HG02938 (cell line): ENCODE measurements at regions not wholly inside any gene's neighbourhood (a gene's known extent, or its start where the extent isn't known, plus 50 kb on each side); places are given as distances from the start of the nearest gene placed in this dataset.

Experiments used
- ATAC-seq: cut with Tn5 transposase; IDR thresholded peaks from one replicate; pipeline ENCODE4 v1.9.1; 2021; ENCODE audit warnings: mild to moderate bottlenecking, moderate library complexity; ENCODE audit not compliant: unreplicated experiment

DNA sequence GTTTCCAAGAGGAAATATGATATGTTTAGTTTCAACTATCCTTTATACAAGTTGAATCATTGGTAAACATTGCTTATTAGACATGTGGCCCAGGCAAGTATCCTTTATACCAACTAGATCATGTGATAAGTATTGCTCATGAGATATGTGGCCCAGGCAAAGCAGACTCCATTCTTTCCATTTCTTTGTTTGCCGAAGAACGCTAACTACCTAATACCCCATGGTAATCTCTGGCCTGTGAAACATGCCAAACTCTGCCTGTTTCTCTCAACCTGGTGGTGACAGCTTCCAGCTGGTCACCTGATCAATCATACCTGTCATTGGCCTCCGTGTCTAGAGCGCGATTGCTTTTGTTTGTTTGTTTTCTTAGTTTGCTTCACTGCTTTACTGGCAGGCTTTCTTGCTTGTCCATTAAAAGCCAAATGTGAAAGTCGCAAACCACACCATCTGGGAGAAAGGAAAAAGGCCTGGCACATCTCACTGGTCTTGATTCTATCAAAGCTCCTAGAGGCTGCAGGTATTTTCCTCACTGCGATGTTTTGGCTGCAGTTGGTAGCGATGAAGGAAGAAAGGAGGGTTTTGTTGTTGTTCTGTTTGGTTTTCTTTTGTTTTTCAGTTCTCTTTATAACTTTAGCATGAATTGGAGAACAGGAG lies 686.2 kb downstream of the KCNJ2 start:
- ATAC-seq, result no peak

DNA sequence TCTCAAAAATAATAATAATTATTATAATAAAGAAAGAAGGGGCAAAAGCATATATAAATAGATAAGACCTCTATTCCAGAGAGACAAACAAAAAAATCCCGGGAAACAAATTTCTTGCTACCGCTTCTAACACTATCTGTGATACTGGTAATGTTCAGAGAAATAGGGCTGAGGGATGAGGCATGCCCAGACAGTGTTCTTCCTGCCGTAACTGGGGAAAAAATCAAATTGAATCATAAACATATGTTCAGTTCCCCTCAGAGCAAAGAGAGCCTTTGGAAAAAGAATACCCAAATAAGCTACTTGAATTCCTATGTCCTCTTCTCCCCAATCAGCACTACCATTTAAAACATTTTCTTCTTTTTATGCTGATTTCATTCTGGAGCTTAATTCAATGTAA lies 688.0 kb downstream of the KCNJ2 start:
- no peak for ATAC-seq

DNA sequence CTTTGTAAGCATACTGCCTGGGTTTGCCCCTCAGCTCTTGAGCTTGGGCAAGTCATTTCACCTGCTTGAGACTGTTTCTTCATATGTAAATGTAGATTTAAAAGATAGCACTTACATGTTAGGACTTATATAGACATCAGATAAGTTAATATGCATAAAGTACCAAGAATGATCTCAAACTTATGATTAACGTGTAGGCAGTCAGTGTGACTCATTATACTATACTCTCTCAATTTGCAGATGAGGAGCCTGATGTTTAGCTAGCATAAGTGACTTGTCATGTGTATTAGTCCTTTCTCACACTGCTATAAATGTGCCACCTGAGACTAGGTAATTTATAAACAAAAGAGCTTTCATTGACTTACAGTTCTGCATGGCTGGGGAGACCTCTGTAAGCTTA lies 690.5 kb downstream of the KCNJ2 start:
- no peak for ATAC-seq

GRCh38 chr17:70862295-70862694 lies 693.0 kb downstream of the KCNJ2 start:
- ATAC-seq, result no peak

GRCh38 chr17:70863436-70864248 lies 694.3 kb downstream of the KCNJ2 start:
- no peak for ATAC-seq

DNA sequence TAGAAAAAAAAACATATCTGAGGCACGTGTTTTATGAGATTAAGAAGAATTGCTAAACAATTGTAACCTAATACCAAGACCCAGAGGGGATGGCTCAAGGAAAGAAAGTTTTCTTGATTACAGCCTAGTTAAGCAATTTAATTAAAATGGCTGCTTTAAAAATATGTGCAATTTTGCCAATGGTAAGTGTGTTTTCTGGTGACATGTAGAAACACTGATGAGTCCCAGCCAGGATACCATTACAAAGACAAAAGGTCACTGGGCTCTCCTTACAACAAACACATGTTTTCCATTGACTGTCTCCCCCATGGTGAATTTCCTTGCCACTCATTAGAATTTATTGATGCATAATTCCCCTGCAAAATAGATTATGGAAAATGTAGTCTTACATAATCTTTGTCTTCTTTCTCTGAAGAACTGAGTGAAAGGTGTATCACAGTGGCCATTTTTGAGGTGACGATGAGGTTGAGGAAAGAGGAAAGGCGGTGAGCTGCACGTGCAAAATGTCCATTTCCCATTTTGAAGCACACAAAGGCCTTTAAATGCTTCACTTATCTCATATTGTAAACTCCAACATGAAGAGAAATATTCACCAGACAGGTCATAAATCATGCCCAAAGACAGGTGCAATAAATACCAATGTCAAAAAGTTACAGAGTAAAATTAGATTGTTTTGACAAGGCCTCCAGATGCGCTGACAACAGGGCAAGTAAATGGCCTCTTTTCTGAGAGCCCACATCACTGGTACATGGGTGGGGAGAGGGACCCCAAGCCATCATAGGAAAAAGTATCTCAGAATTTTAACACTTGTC lies 696.9 kb downstream of the KCNJ2 start:
- ATAC-seq, result no peak

DNA sequence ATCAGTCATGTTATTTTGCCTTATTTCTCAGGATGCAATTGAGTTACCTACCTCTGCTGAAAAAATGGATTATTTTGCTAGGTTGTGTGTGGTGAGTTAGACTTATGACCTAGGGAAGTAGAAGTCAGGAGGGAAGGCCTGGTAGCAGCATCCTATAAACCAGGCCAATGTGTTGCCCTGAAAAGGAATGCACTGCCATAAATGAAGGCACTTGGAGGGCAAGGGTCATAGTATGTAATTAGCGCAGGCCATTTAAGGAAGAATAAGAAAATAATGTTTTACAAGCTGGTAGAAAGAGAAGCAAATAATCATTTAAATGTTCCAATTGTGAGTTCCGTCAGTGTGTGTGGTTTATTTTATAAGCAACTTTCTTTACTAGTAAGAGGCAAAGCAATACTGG lies 698.8 kb downstream of the KCNJ2 start:
- no peak for ATAC-seq

- ATAC-seq, result no peak
Measured at GRCh38 chr17:70869402-70870085, 700.2 kb downstream of the KCNJ2 start.

DNA sequence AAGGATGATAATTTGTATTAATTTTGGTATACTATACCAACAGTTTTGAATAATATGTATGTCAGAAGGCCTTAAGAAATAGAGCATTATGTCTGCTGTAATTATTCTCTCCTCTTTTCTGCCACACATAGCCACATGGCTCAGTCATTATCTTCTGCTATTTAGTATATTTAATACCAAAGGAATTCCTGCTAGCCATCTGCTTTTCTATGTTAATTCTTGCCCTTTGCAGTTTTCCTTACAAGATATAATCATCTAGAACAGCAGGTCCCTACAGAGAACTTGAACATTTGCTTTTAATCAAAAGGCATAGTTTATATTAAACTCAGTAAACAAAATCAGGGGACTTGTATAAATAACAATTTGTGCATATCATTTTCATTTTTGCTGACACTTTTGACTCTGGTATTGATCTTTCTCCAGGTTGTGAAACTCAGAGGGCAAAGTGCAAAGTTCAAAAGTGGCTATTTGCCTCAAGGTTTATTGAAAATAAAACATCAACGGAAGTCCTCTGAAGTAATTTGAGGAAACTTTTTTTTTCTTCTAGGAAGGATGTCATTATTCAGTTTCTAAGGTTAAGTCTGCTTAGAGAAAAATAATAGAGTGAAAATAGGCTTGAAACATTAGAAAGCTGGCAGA lies 702.0 kb downstream of the KCNJ2 start:
- ATAC-seq, result no peak

- no peak for ATAC-seq
Measured at GRCh38 chr17:70872103-70872502, 702.8 kb downstream of the KCNJ2 start.

DNA sequence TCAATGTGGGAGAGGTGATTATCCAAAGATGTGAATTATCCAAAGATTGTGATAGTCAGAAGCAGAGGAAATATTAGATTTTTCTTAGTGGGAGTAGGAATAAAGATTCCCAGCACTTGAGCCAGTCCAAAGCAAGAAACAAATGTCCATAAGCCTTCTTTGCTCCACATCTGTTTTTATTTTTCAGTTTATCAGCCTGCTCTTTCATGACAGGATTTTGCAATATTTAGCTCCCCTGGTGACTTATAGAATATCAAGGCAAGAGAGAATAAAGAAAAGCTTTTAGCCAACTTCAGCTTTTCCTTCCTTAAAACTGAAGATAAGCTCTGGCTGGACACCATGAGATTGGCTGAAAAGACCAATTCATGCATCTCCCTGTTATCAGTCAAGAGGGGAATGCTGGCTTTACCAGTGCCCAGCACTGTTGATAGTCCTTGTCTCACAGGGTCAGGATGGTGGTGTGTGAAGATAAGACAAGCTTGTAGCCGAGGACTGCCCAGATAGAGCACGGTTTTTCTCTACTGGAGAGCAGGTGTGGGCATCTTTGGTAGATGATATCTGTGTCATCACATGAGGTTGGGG lies 706.5 kb downstream of the KCNJ2 start:
- ATAC-seq, result no peak

DNA sequence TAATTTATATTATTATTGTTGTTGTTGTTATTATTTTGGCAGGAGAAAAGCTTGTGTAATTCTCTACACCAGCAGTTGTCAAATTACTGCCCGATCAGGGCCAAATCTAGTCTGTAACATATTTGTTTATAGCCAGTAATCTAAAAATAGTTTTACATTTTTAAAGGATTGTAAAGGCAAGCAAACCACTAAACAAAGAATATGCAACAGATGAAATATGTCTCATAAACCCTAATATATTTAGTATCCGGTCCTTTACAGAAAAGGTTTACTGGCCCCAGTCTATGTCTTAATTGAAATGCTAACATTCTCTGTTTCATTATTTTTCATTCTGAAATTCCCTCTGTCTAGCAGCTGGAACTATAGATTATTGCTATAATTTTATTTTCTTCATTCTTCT lies 709.5 kb downstream of the KCNJ2 start:
- ATAC-seq, result no peak

DNA sequence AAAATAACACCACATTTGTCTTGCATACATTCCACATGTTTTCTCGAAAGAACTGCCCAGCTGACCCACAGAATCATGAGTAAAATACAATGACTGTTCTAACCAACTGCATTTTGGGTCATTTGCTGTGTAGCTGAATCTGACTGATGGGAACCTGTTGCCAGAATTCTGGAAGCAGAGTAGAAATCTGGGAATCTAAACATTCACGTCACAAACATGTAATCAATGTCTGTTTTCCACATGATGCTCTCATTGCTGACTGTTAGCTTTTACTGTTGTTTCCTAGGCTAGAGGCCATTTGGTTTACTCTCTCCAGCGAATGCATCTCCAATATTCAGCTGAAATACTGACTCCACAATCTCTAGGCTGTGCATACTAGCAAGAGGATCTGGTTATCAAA lies 710.1 kb downstream of the KCNJ2 start:
- ATAC-seq, result no peak

DNA sequence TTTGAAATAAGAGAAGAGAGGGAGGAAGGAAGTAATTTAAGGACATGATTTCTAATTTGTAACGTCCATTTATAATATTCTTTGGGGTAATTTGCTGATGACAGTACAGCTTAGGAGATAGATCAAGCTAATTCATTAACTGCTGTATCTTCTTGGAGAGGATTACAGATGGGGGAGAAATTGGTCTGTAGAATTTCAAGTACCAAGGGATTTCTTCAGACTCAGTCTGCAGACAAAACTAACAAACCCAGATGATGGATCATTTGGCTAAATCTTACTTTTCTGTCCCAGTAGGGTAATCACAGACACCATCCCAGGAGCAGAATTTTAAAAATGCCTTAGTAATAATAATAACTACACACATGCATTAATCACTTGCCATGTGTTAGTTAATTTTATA lies 711.8 kb downstream of the KCNJ2 start:
- ATAC-seq, result no peak

GRCh38 chr17:70882504-70882903 lies 713.2 kb downstream of the KCNJ2 start:
- ATAC-seq, result no peak

GRCh38 chr17:70886648-70887047 lies 717.3 kb downstream of the KCNJ2 start:
- no peak for ATAC-seq

GRCh38 chr17:70888324-70888723 lies 719.0 kb downstream of the KCNJ2 start:
- no peak for ATAC-seq

DNA sequence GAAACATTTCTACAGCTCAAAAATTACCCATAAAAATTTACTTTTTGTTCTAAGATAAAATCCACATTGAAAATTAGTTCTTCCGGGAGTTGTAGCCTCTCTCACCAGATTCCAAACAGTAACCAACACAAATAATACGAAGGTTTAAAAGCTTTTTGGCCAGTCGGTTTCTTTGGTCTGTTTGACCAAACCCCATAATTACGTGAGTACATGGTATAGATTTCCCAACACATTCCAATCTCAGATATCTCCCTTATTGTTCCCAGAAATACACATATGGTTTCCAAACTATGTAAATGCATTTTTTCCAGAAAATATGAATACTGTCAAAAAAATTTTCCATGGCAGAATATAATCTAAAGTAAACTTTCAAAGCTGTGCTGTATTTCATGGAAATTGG lies 722.0 kb downstream of the KCNJ2 start:
- ATAC-seq, result no peak

DNA sequence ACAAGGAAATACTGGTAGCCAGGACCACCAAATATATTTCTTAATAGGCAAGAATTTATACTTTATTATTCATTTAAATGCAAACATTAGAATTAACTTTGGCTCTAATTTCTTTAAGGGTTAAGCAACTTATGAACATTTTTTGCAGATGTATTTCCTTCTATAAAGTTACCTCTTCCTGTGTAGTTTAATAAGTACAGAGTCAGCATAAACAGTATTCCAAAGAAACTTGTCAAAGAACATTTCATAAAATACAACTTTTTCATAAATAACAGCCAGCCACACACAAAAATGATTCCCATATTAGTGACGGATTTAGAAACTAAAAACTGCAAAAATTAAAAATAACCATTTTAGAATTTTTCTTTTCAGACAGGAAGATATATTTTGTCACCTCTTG lies 723.2 kb downstream of the KCNJ2 start:
- ATAC-seq, result no peak

GRCh38 chr17:70896843-70897242 lies 727.5 kb downstream of the KCNJ2 start:
- ATAC-seq, result no peak
